ENCODE measurements at regions not wholly inside any gene's neighbourhood (a gene's known extent, or its start where the extent isn't known, plus 50 kb on each side); places are given as distances from the start of the nearest gene placed in this dataset.
"Not testable (repeated sequence)": the region's sequence is repeated elsewhere in the genome, so short reads cannot be mapped to it uniquely, and the experiment has no call there.

DNA sequence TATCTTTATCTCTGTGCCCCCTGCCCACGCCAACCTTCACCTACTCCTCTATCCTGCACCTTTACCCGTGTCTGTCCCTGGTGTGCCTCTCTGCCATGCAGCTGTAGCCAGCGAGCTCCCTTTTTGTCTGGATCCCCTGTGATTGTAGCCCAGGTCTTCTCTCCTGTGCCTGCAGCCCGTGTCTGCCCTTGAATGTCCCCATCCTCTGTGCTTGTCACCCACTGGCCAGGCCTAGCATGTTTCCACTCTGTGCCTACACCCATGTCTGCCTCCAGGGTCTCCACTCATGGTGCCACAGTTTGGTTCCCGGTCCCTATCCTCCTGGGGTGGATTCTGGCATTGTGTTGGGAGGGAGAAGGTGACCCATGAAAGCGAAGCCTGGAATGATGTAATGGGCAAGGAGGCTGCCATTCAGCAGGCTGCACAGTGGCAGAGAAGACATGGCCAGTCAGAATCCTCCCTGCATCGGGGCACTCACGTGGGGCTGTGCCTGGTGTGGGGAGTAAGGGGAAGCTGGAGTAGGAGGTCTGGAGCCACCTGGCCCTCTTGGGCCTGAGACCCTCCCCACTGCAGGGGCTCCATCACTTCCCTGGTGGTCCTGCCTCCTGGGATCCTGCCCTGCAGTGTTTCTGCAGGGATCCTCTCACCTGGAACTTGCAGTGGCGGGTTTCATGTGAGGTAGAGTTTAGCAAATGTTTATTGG is 101.0 kb downstream of the GOSR1 start:
- not testable (repeated sequence) for DNase-seq
